ENCODE measurements at regions not wholly inside any gene's neighbourhood (a gene's known extent, or its start where the extent isn't known, plus 50 kb on each side); places are given as distances from the start of the nearest gene placed in this dataset.

DNA sequence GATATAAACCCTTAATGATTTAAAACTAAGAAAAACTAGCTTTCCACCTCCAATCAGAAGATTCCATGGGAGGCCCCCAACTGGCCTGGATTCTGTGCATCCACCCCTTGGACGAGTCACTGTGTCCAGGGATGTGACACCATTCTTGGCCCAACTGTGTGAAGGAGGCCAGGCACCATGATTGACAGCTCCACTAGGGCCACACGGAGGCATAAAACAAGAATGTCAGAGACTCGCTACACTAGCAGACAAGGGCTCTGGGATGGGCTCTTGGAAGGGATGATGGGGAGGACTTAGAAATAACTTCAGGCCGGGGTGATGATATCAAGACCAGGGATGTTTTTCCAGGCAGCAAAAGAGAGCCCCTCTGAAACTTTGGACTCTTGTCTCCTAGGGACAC, 117.8 kb upstream of the GNAO1 start:
- Histone ChIP-seq H3K4me3 (no peak overlapping the region), H3K27ac (no peak overlapping the region), H3K4me1 (ENCODE audit: low read depth) (no peaks in the 10 kb centered on the region), H3K27me3 (no peaks in the 10 kb centered on the region), H3K36me3 (no peaks in the 10 kb centered on the region), H3K9me3 (ENCODE audit: low read depth) (no peaks in the 10 kb centered on the region)
- TF ChIP-seq CTCF (IDR thresholded peaks at IDR 0.05; ENCODE audit: low read depth, low read length): no peak
- DNase-seq (ENCODE audit: low read depth in 1 of 2, low spot score in 1 of 2): no peak

DNA sequence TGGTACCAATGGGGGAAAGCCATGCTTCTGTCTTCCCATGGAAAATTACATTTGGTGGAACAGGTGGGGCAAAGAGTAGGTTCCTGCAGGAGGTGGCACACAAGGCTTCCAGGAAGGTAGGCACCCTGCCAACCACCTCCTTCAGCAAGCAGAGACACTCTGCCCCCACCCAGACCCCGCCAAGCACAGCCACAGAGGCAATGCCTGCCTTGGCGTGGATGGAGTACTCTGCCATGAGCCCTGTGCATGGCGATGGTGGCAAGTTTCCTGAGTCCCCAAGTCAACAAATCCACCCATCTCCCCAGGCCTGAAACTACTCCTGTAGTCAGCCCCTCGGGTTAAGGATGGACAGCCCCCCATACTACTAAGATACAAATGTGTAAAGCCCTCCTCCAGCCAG, 119.2 kb upstream of the GNAO1 start:
- Histone ChIP-seq H3K4me3 (no peak overlapping the region), H3K9me3 (ENCODE audit: low read depth) (no peaks in the 10 kb centered on the region)
- TF ChIP-seq CTCF (IDR thresholded peaks at IDR 0.05; ENCODE audit: low read depth, low read length): no peak

DNA sequence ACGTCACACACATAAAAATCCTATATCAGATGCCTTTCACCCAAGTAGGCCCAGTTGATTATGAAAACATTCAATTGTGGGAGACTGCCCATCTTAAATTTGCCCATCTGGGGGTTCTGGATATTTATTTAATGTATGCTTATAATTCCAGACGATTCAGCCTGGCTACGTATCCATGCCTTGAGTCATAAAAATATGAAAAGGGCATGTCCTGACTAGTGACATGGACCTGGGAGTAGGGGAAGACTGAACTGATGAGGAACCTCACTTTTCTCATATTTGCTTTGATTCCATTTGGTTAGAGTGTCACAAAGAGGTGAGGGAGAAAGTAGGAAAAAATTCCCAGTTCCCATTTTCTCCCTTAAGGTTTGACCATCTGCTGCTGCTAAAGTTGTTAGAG, 122.5 kb upstream of the GNAO1 start:
- Histone ChIP-seq H3K9me3 (ENCODE audit: low read depth) (no peaks in the 10 kb centered on the region), H3K36me3 (no peaks in the 10 kb centered on the region), H3K4me3 (no peak overlapping the region), H3K27me3 (no peaks in the 10 kb centered on the region), H3K4me1 (ENCODE audit: low read depth) (no peaks in the 10 kb centered on the region), H3K27ac (no peak overlapping the region)
- DNase-seq (ENCODE audit: low read depth in 1 of 2, low spot score in 1 of 2): no peak
- no peak for TF ChIP-seq CTCF (IDR thresholded peaks at IDR 0.05; ENCODE audit: low read depth, low read length)

More for the DNA sequence above, 119.2 kb upstream of the GNAO1 start:
- DNase-seq (ENCODE audit: low read depth in 1 of 2, low spot score in 1 of 2): no peak
- no peak overlapping the region for H3K27ac ChIP-seq
- H3K36me3 ChIP-seq: no peaks in the 10 kb centered on the region
- H3K27me3 ChIP-seq: no peaks in the 10 kb centered on the region
- H3K4me1 ChIP-seq (ENCODE audit: low read depth): no peaks in the 10 kb centered on the region

GRCh38 chr16:56068314-56068713, 123.0 kb upstream of the GNAO1 start:
- H3K4me1 ChIP-seq (ENCODE audit: low read depth): no peaks in the 10 kb centered on the region
- H3K27ac ChIP-seq: no peak overlapping the region
- no peaks in the 10 kb centered on the region for H3K36me3 ChIP-seq
- H3K9me3 ChIP-seq (ENCODE audit: low read depth): no peaks in the 10 kb centered on the region
- no peak for TF ChIP-seq CTCF (IDR thresholded peaks at IDR 0.05; ENCODE audit: low read depth, low read length)
- H3K4me3 ChIP-seq: no peak overlapping the region
- no peaks in the 10 kb centered on the region for H3K27me3 ChIP-seq
- DNase-seq (ENCODE audit: low read depth in 1 of 2, low spot score in 1 of 2): no peak

DNA sequence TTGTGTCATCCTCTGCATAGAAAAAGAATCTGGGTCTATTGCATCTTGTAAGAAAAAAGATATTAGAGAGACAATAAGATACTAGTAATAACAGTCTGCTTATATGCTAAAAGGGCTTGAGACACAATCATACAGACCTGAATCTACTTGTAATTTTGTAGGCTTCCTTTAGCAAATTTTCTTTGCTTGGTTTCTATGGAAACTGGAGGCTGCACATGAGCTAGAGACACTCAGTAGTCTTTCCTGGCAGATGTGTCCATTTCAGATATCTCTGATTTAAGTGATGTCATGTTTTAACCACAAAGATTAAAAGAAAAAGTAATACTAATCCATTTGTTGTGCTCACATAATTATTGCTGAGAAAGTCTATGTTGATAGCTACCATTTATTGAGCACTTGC, 123.9 kb upstream of the GNAO1 start:
- no peak for DNase-seq (ENCODE audit: low read depth in 1 of 2, low spot score in 1 of 2)
- Histone ChIP-seq H3K27ac (no peak overlapping the region), H3K36me3 (no peaks in the 10 kb centered on the region), H3K27me3 (no peaks in the 10 kb centered on the region), H3K4me1 (ENCODE audit: low read depth) (no peaks in the 10 kb centered on the region), H3K9me3 (ENCODE audit: low read depth) (no peaks in the 10 kb centered on the region), H3K4me3 (no peak overlapping the region)
- TF ChIP-seq CTCF (IDR thresholded peaks at IDR 0.05; ENCODE audit: low read depth, low read length): no peak

GRCh38 chr16:56066617-56067016, 124.7 kb upstream of the GNAO1 start:
- H3K4me1 ChIP-seq (ENCODE audit: low read depth): no peaks in the 10 kb centered on the region
- no peak for TF ChIP-seq CTCF (IDR thresholded peaks at IDR 0.05; ENCODE audit: low read depth, low read length)
- H3K27me3 ChIP-seq: no peaks in the 10 kb centered on the region
- no peak for DNase-seq (ENCODE audit: low read depth in 1 of 2, low spot score in 1 of 2)
- H3K27ac ChIP-seq: no peak overlapping the region
- no peaks in the 10 kb centered on the region for H3K36me3 ChIP-seq
- no peaks in the 10 kb centered on the region for H3K9me3 ChIP-seq (ENCODE audit: low read depth)
- H3K4me3 ChIP-seq: no peak overlapping the region
